ENCODE measurements at regions not wholly inside any gene's neighbourhood (a gene's known extent, or its start where the extent isn't known, plus 50 kb on each side); places are given as distances from the start of the nearest gene placed in this dataset.

GRCh38 chr10:21452203-21452602, 73.3 kb downstream of the SKIDA1 start:
- Histone ChIP-seq H2AFZ (ENCODE audit: control insufficient read depth, low read depth, low read length) (no peak overlapping the region), H3K9me3 (replicated peaks; ENCODE audit: control insufficient read depth, insufficient read depth, low read length) (no peaks in the 10 kb centered on the region; the same call in 2 of the 3 replicates), H3K9ac (ENCODE audit: control insufficient read depth, insufficient read depth, low read length) (no peak overlapping the region), H3K4me1 (ENCODE audit: control insufficient read depth, insufficient read depth, low read length) (no peaks in the 10 kb centered on the region), H3K27me3 (replicated peaks in 1 of 2; ENCODE audit: control insufficient read depth in 2 of 2, insufficient read depth in 2 of 2, low read length in 1 of 2) (no peaks in the 10 kb centered on the region), H3K79me2 (ENCODE audit: control insufficient read depth, insufficient read depth, low read length) (no peaks in the 10 kb centered on the region), H4K20me1 (ENCODE audit: control insufficient read depth, insufficient read depth) (no peaks in the 10 kb centered on the region), H3K36me3 (ENCODE audit: control insufficient read depth in 2 of 2, insufficient read depth in 2 of 2, low read length in 1 of 2) (no peaks in the 10 kb centered on the region), H3K27ac (ENCODE audit: control insufficient read depth, insufficient read depth) (no peak overlapping the region), H3K4me3 (no peak overlapping the region), H3K4me2 (ENCODE audit: control insufficient read depth, insufficient read depth) (no peak overlapping the region)
- BruUV-seq (replicated peaks): no TSS peak
- in situ Hi-C loops (cut with MboI) (no loop called here), intact Hi-C loops (cut with micrococcal nuclease; ENCODE audit: unreplicated experiment) (no loop called here)
- SMC1A ChIA-PET (ENCODE audit: uncharacterized antibody, unreplicated experiment): interaction anchor here (0.6 kb wide), 1 partner anchor 843 kb away, joined by 3 read pairs; no protein-coding TSS in a partner anchor
- RAD21 ChIA-PET (ENCODE audit: unreplicated experiment): interaction anchor here (1.0 kb wide), 1 partner anchor 373 kb away, joined by 3 read pairs; no protein-coding TSS in a partner anchor
- WGBS (ENCODE audit: insufficient coverage, insufficient replicate concordance, low lambda C conversion rate, missing lambda C conversion rate): 56% methylated on average over 3 of the region's 3 CpGs
- CTCF ChIA-PET: interaction anchor here (0.7 kb wide), 1 partner anchor 558 kb away, joined by 3 read pairs; no protein-coding TSS in a partner anchor
- POLR2A ChIA-PET: interaction anchor here (0.7 kb wide), 1 partner anchor 20 kb away, joined by 4 read pairs; no protein-coding TSS in a partner anchor
- FAIRE-seq (no peak), ATAC-seq (no peak), DNase-seq (ENCODE audit: low read depth, low spot score) (no peak)
- TF ChIP-seq SUZ12 (IDR thresholded peaks at IDR 0.05; ENCODE audit: unreplicated experiment) (no peak), YY1 (IDR thresholded peaks at IDR 0.05; ENCODE audit: low read depth, low read length) (no peak), SIX5 (IDR thresholded peaks at IDR 0.05; ENCODE audit: low read depth, low read length, severe bottlenecking) (no peak)

- ChIA-PET SMC1A (ENCODE audit: uncharacterized antibody, unreplicated experiment) (interaction anchor here (2.0 kb wide), 1 partner anchor 22 kb away, joined by 4 read pairs; no protein-coding TSS in a partner anchor), POLR2A (interaction anchor here (0.6 kb wide), 1 partner anchor 143 kb away, joined by 6 read pairs; no protein-coding TSS in a partner anchor), CTCF (no interaction called here), RAD21 (ENCODE audit: unreplicated experiment) (no interaction called here)
- Histone ChIP-seq H3K27ac (ENCODE audit: control insufficient read depth, insufficient read depth) (no peak overlapping the region), H3K4me1 (ENCODE audit: control insufficient read depth, insufficient read depth, low read length) (no peaks in the 10 kb centered on the region), H3K36me3 (ENCODE audit: control insufficient read depth in 2 of 2, insufficient read depth in 2 of 2, low read length in 1 of 2) (no peaks in the 10 kb centered on the region), H3K9ac (ENCODE audit: control insufficient read depth, insufficient read depth, low read length) (no peak overlapping the region), H3K4me3 (no peak overlapping the region), H3K9me3 (replicated peaks; ENCODE audit: control insufficient read depth, insufficient read depth, low read length) (no peaks in the 10 kb centered on the region), H3K79me2 (ENCODE audit: control insufficient read depth, insufficient read depth, low read length) (no peaks in the 10 kb centered on the region), H4K20me1 (ENCODE audit: control insufficient read depth, insufficient read depth) (no peaks in the 10 kb centered on the region), H2AFZ (ENCODE audit: control insufficient read depth, low read depth, low read length) (no peak overlapping the region), H3K27me3 (replicated peaks in 1 of 2; ENCODE audit: control insufficient read depth in 2 of 2, insufficient read depth in 2 of 2, low read length in 1 of 2) (no peaks in the 10 kb centered on the region), H3K4me2 (ENCODE audit: control insufficient read depth, insufficient read depth) (no peak overlapping the region)
- in situ Hi-C loops (cut with MboI): no loop called here
- TF ChIP-seq BACH1 (IDR thresholded peaks at IDR 0.05; ENCODE audit: borderline replicate concordance) (no peak), CREB1 (IDR thresholded peaks at IDR 0.05; ENCODE audit: low read depth) (no peak), RUNX3 (IDR thresholded peaks at IDR 0.05; ENCODE audit: low read length) (peak; percentile 39; the same call in 1 of the 2 replicates), IKZF1 (conservative IDR thresholded peaks at IDR 0.05) (0 out of 2 replicates have a peak, but pooled peaks have one; percentile 23), HCFC1 (IDR thresholded peaks at IDR 0.05; ENCODE audit: low read length) (no peak), NR2F1 (conservative IDR thresholded peaks at IDR 0.05) (peak; percentile 62), SUZ12 (IDR thresholded peaks at IDR 0.05; ENCODE audit: unreplicated experiment) (no peak), POU2F2 (IDR thresholded peaks at IDR 0.05; ENCODE audit: borderline replicate concordance, low read depth, low read length) (0 out of 3 replicates have a peak, but pooled peaks have one; percentile 15), MEF2B (IDR thresholded peaks at IDR 0.05; ENCODE audit: partially characterized antibody, poor library complexity, severe bottlenecking) (peak; percentile 62), ETV6 (conservative IDR thresholded peaks at IDR 0.05 in 1 of 2, IDR thresholded peaks at IDR 0.05 in 1 of 2; ENCODE audit: borderline replicate concordance in 1 of 2, low read depth in 1 of 2) (no peak), TBL1XR1 (IDR thresholded peaks at IDR 0.05; ENCODE audit: low read depth, low read length) (no peak), HDAC2 (IDR thresholded peaks at IDR 0.05) (no peak), MEF2A (IDR thresholded peaks at IDR 0.05; ENCODE audit: insufficient read depth, low read depth, low read length) (0 out of 2 replicates have a peak, but pooled peaks have one; percentile 18), EZH2 (IDR thresholded peaks at IDR 0.05; ENCODE audit: borderline replicate concordance, control insufficient read depth, low read depth, low read length) (no peak), IKZF2 (IDR thresholded peaks at IDR 0.05) (peak; percentile 24 to 32; a peak in 2 of 4 replicates)
- peak; percentile 87 for ATAC-seq
- 72% methylated on average over 8 of the region's 8 CpGs for WGBS (ENCODE audit: insufficient coverage, insufficient replicate concordance, low lambda C conversion rate, missing lambda C conversion rate)
- no TSS peak for BruUV-seq (replicated peaks)
- intact Hi-C loops (cut with micrococcal nuclease; ENCODE audit: unreplicated experiment): no loop called here
- peak; percentile 40 for DNase-seq (ENCODE audit: low read depth, low spot score)
- FAIRE-seq: peak; percentile 38
Observed at GRCh38 chr10:21449288-21449966, 76.1 kb downstream of the SKIDA1 start.
